ENCODE measurements at regions not wholly inside any gene's neighbourhood (a gene's known extent, or its start where the extent isn't known, plus 50 kb on each side); places are given as distances from the start of the nearest gene placed in this dataset.
A peak's percentile ranks its signal among the peaks of the same experiment; 100 is the strongest.

DNA sequence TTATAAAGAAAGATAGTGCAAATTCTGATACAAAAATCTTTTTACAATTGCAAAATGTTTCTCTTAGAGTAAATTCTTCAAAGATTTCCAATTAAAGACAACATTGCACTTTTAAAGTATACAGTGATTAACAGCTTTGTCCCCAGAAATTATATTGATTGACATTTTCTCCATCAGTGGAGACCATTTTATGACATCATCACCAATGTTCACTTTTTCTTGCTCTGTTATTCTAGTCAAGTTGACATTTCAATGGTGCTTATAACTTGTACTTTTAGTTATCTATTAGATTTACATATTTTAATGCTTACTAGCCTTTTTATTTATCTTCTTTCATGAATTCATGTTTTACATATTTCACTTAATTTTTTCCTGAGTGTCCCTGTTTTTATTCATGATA lies 524.8 kb downstream of the HAO1 start:
- DNase-seq (ENCODE audit: low spot score), result no peak

GRCh38 chr20:7416382-7416781 lies 523.9 kb downstream of the HAO1 start:
- DNase-seq (ENCODE audit: low spot score), result no peak

- no peak for DNase-seq (ENCODE audit: low spot score)
Measured at GRCh38 chr20:7420345-7420744, 519.9 kb downstream of the HAO1 start.

GRCh38 chr20:7426890-7427496 lies 513.3 kb downstream of the HAO1 start:
- DNase-seq (ENCODE audit: low spot score), result no peak

- no peak for DNase-seq (ENCODE audit: low spot score)
Measured at GRCh38 chr20:7428946-7429345, 511.3 kb downstream of the HAO1 start.

- no peak for DNase-seq (ENCODE audit: low spot score)
Measured at GRCh38 chr20:7432612-7433011, 507.6 kb downstream of the HAO1 start.

- DNase-seq (ENCODE audit: low spot score), result no peak
Measured at GRCh38 chr20:7437311-7437710, 502.9 kb downstream of the HAO1 start.

DNA sequence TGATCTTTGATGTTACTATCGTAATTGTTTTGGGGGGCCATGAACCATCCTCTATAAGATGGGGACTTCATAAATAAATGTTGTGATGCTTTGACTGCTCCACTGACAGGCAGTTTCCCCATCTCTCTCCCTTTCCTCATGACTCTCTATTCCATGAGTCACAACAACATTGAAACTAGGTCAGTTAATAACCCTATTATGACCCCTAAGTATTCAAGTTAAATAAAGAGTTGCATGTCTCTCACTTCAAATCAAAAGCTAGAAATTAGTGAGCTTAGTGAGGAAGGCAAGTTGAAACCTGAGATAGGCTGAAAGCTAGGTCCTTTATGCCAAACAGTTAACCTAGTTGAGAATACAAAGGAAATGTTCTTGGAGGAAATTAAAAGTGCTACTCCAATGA lies 491.0 kb downstream of the HAO1 start:
- DNase-seq (ENCODE audit: low spot score), result no peak

DNA sequence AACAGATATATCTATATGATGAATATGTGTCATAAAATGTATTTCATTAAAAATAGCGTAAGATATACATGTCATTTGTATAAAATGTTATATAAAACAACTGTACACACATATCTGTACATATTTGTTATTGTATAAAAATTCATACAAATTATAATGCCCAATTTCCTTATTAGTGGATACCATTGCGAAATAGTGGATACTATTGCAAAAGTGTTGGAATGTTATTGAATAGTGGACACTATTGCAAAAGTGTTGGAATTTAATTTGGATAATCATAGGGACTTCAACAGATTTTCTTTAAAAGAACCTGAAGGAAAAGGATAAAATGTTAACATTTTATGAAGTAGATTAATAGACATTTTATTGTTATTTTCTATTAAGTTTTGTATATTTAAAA lies 487.4 kb downstream of the HAO1 start:
- no peak for DNase-seq (ENCODE audit: low spot score)

- no peak for DNase-seq (ENCODE audit: low spot score)
Measured at GRCh38 chr20:7454047-7454446, 486.2 kb downstream of the HAO1 start.

DNA sequence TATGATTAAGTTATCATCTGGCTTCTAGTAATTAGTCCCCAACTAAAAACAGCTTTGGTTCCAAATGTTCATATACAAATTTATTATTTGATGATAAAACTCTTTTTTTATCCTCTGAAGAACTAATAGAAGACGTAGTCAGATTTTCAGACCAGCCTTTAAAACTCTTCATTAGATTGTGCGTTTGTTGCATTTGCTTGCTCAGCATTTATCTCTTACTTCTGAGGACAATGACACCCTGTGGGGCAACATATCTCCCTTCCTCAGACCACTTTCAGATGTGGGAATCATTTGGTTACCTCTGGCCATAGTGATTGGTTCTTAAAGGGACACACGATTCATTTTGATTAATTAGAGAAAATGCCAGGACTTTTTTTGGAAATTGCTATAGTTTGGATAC lies 481.8 kb downstream of the HAO1 start:
- no peak for DNase-seq (ENCODE audit: low spot score)

DNA sequence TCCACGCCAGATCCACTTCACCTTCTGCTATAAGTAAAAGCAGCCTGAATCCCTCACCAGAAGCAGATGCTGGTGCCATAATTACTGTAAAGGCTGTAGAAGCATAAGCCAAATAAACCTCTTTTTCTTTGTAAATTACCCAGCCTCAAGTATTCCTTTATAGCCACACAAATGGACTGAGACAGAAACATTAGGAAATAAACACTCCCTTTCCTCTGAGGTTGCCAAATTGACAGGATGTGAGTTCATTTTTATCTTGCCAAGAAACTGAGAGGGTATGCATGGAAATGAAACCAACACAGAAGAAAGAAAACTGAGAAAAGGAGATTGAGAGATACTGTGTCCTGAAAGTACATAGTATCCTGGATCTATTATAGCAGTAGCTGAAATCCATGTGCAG lies 481.2 kb downstream of the HAO1 start:
- DNase-seq (ENCODE audit: low spot score), result no peak

- DNase-seq (ENCODE audit: low spot score), result no peak
Measured at GRCh38 chr20:7463290-7463689, 477.0 kb downstream of the HAO1 start.

DNA sequence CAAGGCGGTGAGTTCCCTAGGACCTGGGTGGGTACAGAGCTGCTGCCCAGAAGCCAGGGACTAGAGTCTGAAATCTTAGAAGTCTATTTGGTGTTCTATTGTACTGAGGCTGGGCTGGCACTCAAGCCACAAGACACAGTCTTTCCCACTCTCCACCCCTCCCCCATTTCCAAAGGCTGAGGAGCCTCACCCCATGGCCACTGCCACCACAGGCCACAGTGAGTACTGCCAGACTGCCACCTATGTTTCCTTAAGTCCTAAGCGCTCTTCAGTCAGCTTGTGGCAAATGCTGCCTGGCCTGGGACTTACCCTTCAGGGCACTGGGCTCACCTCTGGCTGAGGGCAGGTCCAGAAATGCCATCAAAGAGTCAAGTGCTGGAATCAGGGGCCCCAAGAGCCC lies 469.3 kb downstream of the HAO1 start:
- no peak for DNase-seq (ENCODE audit: low spot score)

DNA sequence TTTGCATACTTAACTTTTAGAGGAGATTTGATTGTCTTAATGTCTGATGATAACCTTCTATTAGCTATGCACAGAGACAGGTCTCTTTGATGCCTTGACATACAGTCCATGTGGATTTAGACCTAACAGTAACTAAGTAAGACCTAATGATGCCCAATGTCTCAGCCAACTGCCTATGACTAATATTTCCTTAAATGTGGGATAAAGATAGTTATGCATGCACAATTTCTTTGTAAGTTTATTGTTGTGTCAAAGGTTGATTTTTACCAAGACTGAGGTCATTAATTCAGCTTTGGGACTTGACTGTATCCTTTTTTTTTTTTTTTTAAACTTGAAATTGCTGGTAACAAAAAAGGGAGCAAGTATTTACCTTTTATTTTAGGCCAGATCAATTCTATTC lies 450.0 kb downstream of the HAO1 start:
- no peak for DNase-seq (ENCODE audit: low spot score)

- no peak for DNase-seq (ENCODE audit: low spot score)
Measured at GRCh38 chr20:7492257-7492656, 448.0 kb downstream of the HAO1 start.

GRCh38 chr20:7493311-7493710 lies 446.9 kb downstream of the HAO1 start:
- DNase-seq (ENCODE audit: low spot score), result no peak

- DNase-seq (ENCODE audit: low spot score), result no peak
Measured at GRCh38 chr20:7496394-7496991, 443.8 kb downstream of the HAO1 start.

GRCh38 chr20:7497985-7498384 lies 442.3 kb downstream of the HAO1 start:
- peak; percentile 64 for DNase-seq (ENCODE audit: low spot score)

DNA sequence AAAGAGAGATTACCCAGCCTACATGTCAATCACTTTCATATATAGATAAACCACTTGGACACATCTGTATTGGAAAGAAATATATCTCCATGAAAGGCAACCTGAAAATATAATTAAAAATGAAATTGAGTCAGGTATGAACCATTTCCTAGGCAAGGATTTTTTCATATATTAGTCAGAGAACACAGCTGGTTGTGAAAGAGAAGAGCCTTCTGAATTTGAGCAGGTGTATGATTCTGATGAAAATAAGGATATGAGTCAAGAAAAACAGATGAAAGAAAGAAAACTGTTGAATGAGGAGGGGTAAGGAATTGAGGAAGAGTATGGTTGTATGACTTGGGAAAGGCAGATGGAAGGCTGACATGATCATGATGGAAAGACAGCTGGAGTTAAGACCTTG lies 441.1 kb downstream of the HAO1 start:
- DNase-seq (ENCODE audit: low spot score), result no peak

- DNase-seq (ENCODE audit: low spot score), result no peak
Measured at GRCh38 chr20:7500231-7500663, 440.0 kb downstream of the HAO1 start.

DNA sequence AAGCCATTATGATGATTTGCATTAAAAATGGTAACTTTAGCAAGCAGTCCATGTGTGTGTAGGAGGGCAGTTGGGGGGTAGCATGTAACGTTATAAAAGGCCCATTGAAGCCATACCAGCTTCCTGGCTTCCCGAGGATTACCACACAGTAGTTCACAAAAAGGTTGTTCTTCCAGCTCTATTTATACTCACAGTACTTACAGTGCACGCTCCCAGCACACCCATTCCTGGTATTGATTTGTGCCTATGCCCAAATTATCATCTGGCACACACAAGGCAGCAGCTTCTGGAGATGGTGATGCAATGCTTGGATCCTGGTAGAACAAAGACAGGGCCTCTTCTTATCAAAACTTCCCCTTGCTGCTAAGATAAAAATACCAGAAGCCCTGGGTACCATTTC lies 436.8 kb downstream of the HAO1 start:
- no peak for DNase-seq (ENCODE audit: low spot score)

DNA sequence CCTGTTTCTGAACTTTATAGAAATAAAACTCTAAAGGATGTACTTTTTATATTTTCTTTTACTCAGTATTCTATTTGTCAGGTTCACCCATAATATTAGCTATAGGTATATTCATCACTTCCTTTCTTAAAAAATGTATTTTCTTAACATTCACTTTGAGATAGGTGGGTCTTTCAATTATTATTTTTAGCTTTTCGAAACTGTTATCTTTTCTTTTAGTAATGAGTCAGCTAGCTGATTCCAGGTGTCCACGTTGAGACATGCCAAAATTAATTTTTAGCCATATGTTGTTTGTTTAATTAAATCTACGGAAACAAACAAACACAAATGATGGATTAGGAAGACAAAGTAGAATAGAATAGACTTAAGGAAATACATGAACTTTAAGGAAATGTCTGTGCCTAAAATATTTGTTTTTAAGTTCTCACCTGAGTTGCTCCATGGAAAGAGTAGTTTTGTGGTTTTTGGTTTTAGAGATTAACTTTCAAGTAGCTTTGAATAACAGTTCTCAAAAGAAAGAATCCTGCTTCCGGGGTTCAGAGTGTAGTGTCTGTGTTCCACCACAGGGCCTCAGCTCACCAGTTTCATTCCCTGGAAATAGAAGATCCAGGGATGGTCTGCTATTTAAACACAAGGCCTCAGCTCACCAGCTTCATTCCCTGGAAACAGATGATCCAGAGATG lies 435.0 kb downstream of the HAO1 start:
- no peak for DNase-seq (ENCODE audit: low spot score)

DNA sequence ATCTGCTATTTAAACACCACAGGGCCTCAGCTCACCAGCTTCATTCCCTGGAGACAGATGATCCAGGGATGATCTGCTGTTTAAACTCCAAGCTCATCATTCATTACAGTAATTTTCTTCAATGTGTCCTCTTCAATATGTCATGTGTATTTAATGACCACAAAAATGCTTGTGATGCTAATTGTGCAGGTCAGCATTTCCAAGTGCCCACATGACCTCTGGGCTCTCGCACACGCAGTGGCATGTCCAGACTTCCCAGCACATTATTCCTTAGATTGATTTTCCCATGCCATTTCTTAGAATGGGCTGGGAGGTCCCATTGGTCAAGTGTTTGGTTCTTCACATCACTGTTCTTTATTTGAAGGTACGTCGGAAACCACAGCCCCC lies 434.4 kb downstream of the HAO1 start:
- no peak for DNase-seq (ENCODE audit: low spot score)

Data from RKO (cell line).